ENCODE measurements at regions not wholly inside any gene's neighbourhood (a gene's known extent, or its start where the extent isn't known, plus 50 kb on each side); places are given as distances from the start of the nearest gene placed in this dataset.

- Histone ChIP-seq H3K9me3 (ENCODE audit: control insufficient read depth, insufficient read depth, low read length) (no peaks in the 10 kb centered on the region), H3K4me1 (ENCODE audit: control insufficient read depth, insufficient read depth, low read length) (no peaks in the 10 kb centered on the region), H3K4me3 (ENCODE audit: low read depth, low read length) (no peak overlapping the region), H3K27me3 (ENCODE audit: control insufficient read depth, insufficient read depth, low read length) (no peaks in the 10 kb centered on the region), H3K36me3 (ENCODE audit: control insufficient read depth, insufficient read depth, low read length) (no peaks in the 10 kb centered on the region), H3K9ac (ENCODE audit: low read depth, low read length) (no peak overlapping the region), H3K27ac (ENCODE audit: low read depth, low read length) (no peak overlapping the region)
These were observed 97.2 kb upstream of the FIBIN start for GRCh38 chr11:26896719-26897118.

DNA sequence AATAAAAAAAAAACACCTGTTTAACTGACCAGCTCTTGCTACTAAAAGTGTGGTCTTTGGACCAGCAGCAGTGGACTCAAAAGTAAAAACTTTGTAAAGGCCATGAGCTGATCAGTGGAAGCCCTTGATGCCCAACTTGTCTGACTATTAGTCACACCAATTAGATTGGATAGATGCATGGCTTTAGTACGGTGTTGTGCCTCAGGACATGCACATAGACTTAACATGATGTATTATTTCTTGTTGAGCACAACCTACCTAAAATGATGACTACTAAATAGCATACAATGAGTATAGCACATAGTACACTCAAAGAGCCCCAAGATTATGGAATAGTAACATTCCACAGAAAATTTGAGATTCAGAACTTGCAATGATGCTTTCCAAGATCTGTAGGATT is 95.1 kb upstream of the FIBIN start:
- Histone ChIP-seq H3K4me3 (ENCODE audit: low read depth, low read length) (no peak overlapping the region), H3K9ac (ENCODE audit: low read depth, low read length) (no peak overlapping the region; the same call in 1 of the 2 replicates), H3K27me3 (ENCODE audit: control insufficient read depth, insufficient read depth, low read length) (no peaks in the 10 kb centered on the region)

DNA sequence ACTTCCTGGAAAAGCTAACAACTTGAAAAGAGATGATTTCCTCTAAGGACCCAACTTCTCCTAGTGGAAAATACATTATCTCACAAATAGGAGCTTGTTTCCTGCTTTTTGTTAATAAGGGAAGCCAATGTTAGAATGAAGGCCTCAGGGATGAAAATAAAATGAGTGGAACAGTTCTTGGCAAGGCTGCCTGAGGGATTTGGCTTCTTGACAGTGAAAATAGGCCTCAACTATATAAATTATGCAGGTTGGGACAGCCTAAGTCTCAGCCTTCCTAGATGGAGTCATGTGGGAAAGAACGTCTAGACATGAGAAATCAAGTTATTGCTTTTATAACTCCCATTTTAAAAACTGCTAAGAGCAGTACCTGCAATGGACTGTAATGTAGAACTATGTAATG is 92.8 kb upstream of the FIBIN start:
- no peak overlapping the region for H3K9ac ChIP-seq (ENCODE audit: low read depth, low read length)
- no peaks in the 10 kb centered on the region for H3K9me3 ChIP-seq (ENCODE audit: control insufficient read depth, insufficient read depth, low read length)
- peaks cover 15% of the 10 kb centered on the region for H3K4me1 ChIP-seq (ENCODE audit: control insufficient read depth, insufficient read depth, low read length)
- H3K36me3 ChIP-seq (ENCODE audit: control insufficient read depth, insufficient read depth, low read length) = no peaks in the 10 kb centered on the region
- H3K27me3 ChIP-seq (ENCODE audit: control insufficient read depth, insufficient read depth, low read length) = no peaks in the 10 kb centered on the region
- no peak overlapping the region for H3K27ac ChIP-seq (ENCODE audit: low read depth, low read length)
- no peak overlapping the region for H3K4me3 ChIP-seq (ENCODE audit: low read depth, low read length)

More for the DNA sequence above, 95.1 kb upstream of the FIBIN start:
- Histone ChIP-seq H3K27ac (ENCODE audit: low read depth, low read length) (no peak overlapping the region), H3K4me1 (ENCODE audit: control insufficient read depth, insufficient read depth, low read length) (peaks cover 2% of the 10 kb centered on the region; the same call in 1 of the 2 replicates), H3K9me3 (ENCODE audit: control insufficient read depth, insufficient read depth, low read length) (no peaks in the 10 kb centered on the region), H3K36me3 (ENCODE audit: control insufficient read depth, insufficient read depth, low read length) (no peaks in the 10 kb centered on the region)

- Histone ChIP-seq H3K27ac (ENCODE audit: low read depth, low read length) (no peak overlapping the region), H3K4me3 (ENCODE audit: low read depth, low read length) (no peak overlapping the region), H3K36me3 (ENCODE audit: control insufficient read depth, insufficient read depth, low read length) (no peaks in the 10 kb centered on the region), H3K27me3 (ENCODE audit: control insufficient read depth, insufficient read depth, low read length) (no peaks in the 10 kb centered on the region), H3K9me3 (ENCODE audit: control insufficient read depth, insufficient read depth, low read length) (no peaks in the 10 kb centered on the region), H3K9ac (ENCODE audit: low read depth, low read length) (no peak overlapping the region), H3K4me1 (ENCODE audit: control insufficient read depth, insufficient read depth, low read length) (peaks cover 15% of the 10 kb centered on the region)
These were observed 89.8 kb upstream of the FIBIN start for GRCh38 chr11:26904132-26904531.

- no peaks in the 10 kb centered on the region for H3K9me3 ChIP-seq (ENCODE audit: control insufficient read depth, insufficient read depth, low read length)
- H3K27me3 ChIP-seq (ENCODE audit: control insufficient read depth, insufficient read depth, low read length) = no peaks in the 10 kb centered on the region
- no peaks in the 10 kb centered on the region for H3K36me3 ChIP-seq (ENCODE audit: control insufficient read depth, insufficient read depth, low read length)
- no peak overlapping the region for H3K27ac ChIP-seq (ENCODE audit: low read depth, low read length)
- peaks cover 15% of the 10 kb centered on the region for H3K4me1 ChIP-seq (ENCODE audit: control insufficient read depth, insufficient read depth, low read length)
- H3K4me3 ChIP-seq (ENCODE audit: low read depth, low read length) = no peak overlapping the region
- H3K9ac ChIP-seq (ENCODE audit: low read depth, low read length) = no peak overlapping the region
These were observed 89.1 kb upstream of the FIBIN start for GRCh38 chr11:26904801-26905200.

DNA sequence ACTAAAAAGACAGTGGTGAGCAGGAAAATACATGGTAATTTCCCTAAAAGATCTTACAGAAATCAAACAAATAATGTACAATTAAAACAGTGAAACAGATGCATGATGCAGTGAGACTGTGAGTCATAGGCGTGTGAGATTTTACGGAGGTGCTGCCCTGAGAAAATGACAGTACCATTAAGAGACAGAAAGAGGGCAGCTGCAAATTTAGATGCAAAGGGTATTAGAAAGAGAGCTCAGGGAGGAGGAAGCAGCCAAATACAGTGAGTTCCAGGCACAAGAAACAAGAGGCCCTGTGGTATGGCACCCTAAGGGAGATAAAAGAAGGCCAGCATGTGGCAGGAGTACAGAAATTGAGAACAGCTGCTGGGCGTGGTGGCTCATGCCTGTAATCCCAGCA is 88.5 kb upstream of the FIBIN start:
- no peaks in the 10 kb centered on the region for H3K9me3 ChIP-seq (ENCODE audit: control insufficient read depth, insufficient read depth, low read length)
- no peaks in the 10 kb centered on the region for H3K27me3 ChIP-seq (ENCODE audit: control insufficient read depth, insufficient read depth, low read length)
- no peaks in the 10 kb centered on the region for H3K36me3 ChIP-seq (ENCODE audit: control insufficient read depth, insufficient read depth, low read length)
- H3K4me3 ChIP-seq (ENCODE audit: low read depth, low read length) = no peak overlapping the region
- H3K4me1 ChIP-seq (ENCODE audit: control insufficient read depth, insufficient read depth, low read length) = peaks cover 15% of the 10 kb centered on the region
- H3K27ac ChIP-seq (ENCODE audit: low read depth, low read length) = no peak overlapping the region
- H3K9ac ChIP-seq (ENCODE audit: low read depth, low read length) = no peak overlapping the region

GRCh38 chr11:26909515-26909914 is 84.4 kb upstream of the FIBIN start:
- Histone ChIP-seq H3K4me1 (ENCODE audit: control insufficient read depth, insufficient read depth, low read length) (peaks cover 6% of the 10 kb centered on the region), H3K4me3 (ENCODE audit: low read depth, low read length) (no peak overlapping the region), H3K27me3 (ENCODE audit: control insufficient read depth, insufficient read depth, low read length) (no peaks in the 10 kb centered on the region), H3K27ac (ENCODE audit: low read depth, low read length) (no peak overlapping the region), H3K9ac (ENCODE audit: low read depth, low read length) (no peak overlapping the region), H3K36me3 (ENCODE audit: control insufficient read depth, insufficient read depth, low read length) (no peaks in the 10 kb centered on the region), H3K9me3 (ENCODE audit: control insufficient read depth, insufficient read depth, low read length) (no peaks in the 10 kb centered on the region)

- Histone ChIP-seq H3K9me3 (ENCODE audit: control insufficient read depth, insufficient read depth, low read length) (no peaks in the 10 kb centered on the region), H3K4me1 (ENCODE audit: control insufficient read depth, insufficient read depth, low read length) (peaks cover 8% of the 10 kb centered on the region), H3K27ac (ENCODE audit: low read depth, low read length) (no peak overlapping the region), H3K4me3 (ENCODE audit: low read depth, low read length) (no peak overlapping the region), H3K36me3 (ENCODE audit: control insufficient read depth, insufficient read depth, low read length) (no peaks in the 10 kb centered on the region), H3K9ac (ENCODE audit: low read depth, low read length) (no peak overlapping the region), H3K27me3 (ENCODE audit: control insufficient read depth, insufficient read depth, low read length) (no peaks in the 10 kb centered on the region)
These were observed 83.8 kb upstream of the FIBIN start for GRCh38 chr11:26909991-26910591.

DNA sequence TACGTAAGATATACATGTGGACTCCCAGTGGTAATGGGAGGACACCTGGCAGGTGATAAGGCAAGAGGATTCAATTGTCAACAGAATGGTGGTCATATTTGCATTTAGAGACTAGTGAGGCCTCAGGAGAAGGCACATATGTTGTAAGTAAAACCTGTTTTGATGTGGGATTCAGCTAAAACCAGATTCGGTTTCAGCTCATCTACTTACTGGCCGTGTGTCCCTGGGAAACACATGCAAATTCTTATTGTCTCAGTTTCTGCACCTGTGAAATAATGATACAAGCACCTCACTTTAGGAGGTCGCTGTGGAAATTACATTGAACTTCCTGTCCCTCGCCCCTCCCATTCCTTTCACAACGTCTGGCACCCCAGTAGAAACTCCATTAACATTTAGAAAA is 78.9 kb upstream of the FIBIN start:
- no peak overlapping the region for H3K9ac ChIP-seq (ENCODE audit: low read depth, low read length)
- H3K27me3 ChIP-seq (ENCODE audit: control insufficient read depth, insufficient read depth, low read length) = no peaks in the 10 kb centered on the region
- H3K4me3 ChIP-seq (ENCODE audit: low read depth, low read length) = no peak overlapping the region
- no peaks in the 10 kb centered on the region for H3K9me3 ChIP-seq (ENCODE audit: control insufficient read depth, insufficient read depth, low read length)
- peak overlapping the region; percentile 24 for H3K27ac ChIP-seq (ENCODE audit: low read depth, low read length)
- H3K4me1 ChIP-seq (ENCODE audit: control insufficient read depth, insufficient read depth, low read length) = peaks cover 5% of the 10 kb centered on the region; the same call in 1 of the 2 replicates
- H3K36me3 ChIP-seq (ENCODE audit: control insufficient read depth, insufficient read depth, low read length) = no peaks in the 10 kb centered on the region

DNA sequence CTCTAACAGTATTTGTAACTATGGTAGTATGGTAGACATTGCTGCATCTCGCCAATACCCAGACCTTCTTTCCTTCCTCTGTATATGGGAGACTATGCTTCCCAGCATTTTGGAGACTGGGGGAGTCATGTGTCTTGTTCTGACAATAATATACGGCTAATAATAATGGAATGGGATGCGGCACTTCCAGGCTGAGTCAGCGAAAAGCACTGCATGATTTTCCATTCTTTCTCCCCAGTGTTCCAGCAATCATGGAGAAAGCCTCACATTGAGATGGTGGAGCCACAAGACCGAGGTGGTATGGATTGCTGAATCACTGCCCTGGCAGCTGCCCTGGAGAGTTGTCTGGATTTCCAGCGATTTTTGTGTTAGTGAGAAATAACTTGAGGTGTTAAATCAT is 77.1 kb upstream of the FIBIN start:
- no peak overlapping the region for H3K4me3 ChIP-seq (ENCODE audit: low read depth, low read length)
- H3K9ac ChIP-seq (ENCODE audit: low read depth, low read length) = no peak overlapping the region
- H3K27me3 ChIP-seq (ENCODE audit: control insufficient read depth, insufficient read depth, low read length) = no peaks in the 10 kb centered on the region
- H3K36me3 ChIP-seq (ENCODE audit: control insufficient read depth, insufficient read depth, low read length) = no peaks in the 10 kb centered on the region
- peaks cover 5% of the 10 kb centered on the region; the same call in 1 of the 2 replicates for H3K4me1 ChIP-seq (ENCODE audit: control insufficient read depth, insufficient read depth, low read length)
- no peak overlapping the region for H3K27ac ChIP-seq (ENCODE audit: low read depth, low read length)
- no peaks in the 10 kb centered on the region for H3K9me3 ChIP-seq (ENCODE audit: control insufficient read depth, insufficient read depth, low read length)

DNA sequence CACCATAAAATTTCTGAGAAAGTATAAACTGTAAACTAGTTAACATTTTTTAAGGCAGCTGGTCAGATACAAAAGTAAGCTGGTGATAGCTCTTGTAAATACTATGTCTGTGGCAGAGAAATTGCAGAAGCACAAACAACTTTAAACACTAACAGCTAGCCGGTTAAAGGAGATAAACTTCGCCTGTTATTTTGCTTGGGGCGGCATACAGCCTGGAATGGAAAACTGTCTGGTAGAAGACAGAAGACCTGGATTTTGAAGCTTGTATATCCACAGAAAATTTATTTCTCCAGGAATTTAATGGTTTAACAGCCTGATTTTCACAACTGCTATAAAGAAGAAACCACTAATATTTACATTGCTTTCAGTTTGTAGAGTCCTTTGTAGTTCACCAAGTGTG is 65.3 kb upstream of the FIBIN start:
- Histone ChIP-seq H3K4me1 (ENCODE audit: control insufficient read depth, insufficient read depth, low read length) (peaks cover 9% of the 10 kb centered on the region), H3K4me3 (ENCODE audit: low read depth, low read length) (no peak overlapping the region), H3K27ac (ENCODE audit: low read depth, low read length) (no peak overlapping the region), H3K27me3 (ENCODE audit: control insufficient read depth, insufficient read depth, low read length) (no peaks in the 10 kb centered on the region), H3K9ac (ENCODE audit: low read depth, low read length) (no peak overlapping the region), H3K36me3 (ENCODE audit: control insufficient read depth, insufficient read depth, low read length) (no peaks in the 10 kb centered on the region), H3K9me3 (ENCODE audit: control insufficient read depth, insufficient read depth, low read length) (no peaks in the 10 kb centered on the region)

All from HUES48 (cell line).